Ascending aorta (tissue), 2 donors: ENCODE measurements at regions not wholly inside any gene's neighbourhood (a gene's known extent, or its start where the extent isn't known, plus 50 kb on each side); places are given as distances from the start of the nearest gene placed in this dataset.

Source experiments
- DNase-seq, 2 donors: peaks; one replicate each; pipeline ENCODE4 v3.0.0-alpha.2; 2019; ENCODE audit warnings: low spot score in 2 of 2
- H3K27ac ChIP-seq, 2 donors: fragments of 200-600 bp; sonication (generic); one replicate each; pipeline ENCODE4 v1.5.1; 2016 to 2017; ENCODE audit warnings: mild to moderate bottlenecking in 1 of 2
- H3K27me3 ChIP-seq: fragments of 200-600 bp; sonication (generic); one replicate; pipeline ENCODE4 v1.5.1; 2017
- H3K36me3 ChIP-seq, 2 donors: fragments of 200-600 bp; sonication (generic); one replicate each; pipeline ENCODE4 v1.5.1; 2016
- H3K4me1 ChIP-seq, 2 donors: fragments of 200-600 bp; sonication (generic); one replicate each; pipeline ENCODE4 v1.5.1; 2016 to 2017; ENCODE audit warnings: mild to moderate bottlenecking in 1 of 2
- H3K4me3 ChIP-seq, 2 donors: fragments of 200-600 bp; sonication (generic); one replicate each; pipeline ENCODE4 v1.5.1; 2016 to 2017; ENCODE audit warnings: mild to moderate bottlenecking in 1 of 2
- H3K9me3 ChIP-seq, 2 donors: fragments of 200-600 bp; sonication (generic); one replicate each; pipeline ENCODE4 v1.5.1; 2016
- intact Hi-C: fragments of 100-400 bp; cut with DNase I; formaldehyde crosslinking; loops from one replicate; pipeline ENCODE4 v1.15.1; 2023
- TF ChIP-seq, protein P1 (sequence below), 3 experiments: fragments of 200-600 bp in 2 of 3; fragments of 450-650 bp in 1 of 3; sonication (generic) in 2 of 3; IDR thresholded peaks; one replicate each; pipeline ENCODE4 v1.5.1; 2016 to 2019; ENCODE audit warnings: antibody characterized with exemption in 3 of 3, mild to moderate bottlenecking in 1 of 3, moderate library complexity in 1 of 3

GRCh38 chr13:67986234-67986633, 756.1 kb upstream of the PCDH9 start:
- intact Hi-C loops: no loop called here

DNA sequence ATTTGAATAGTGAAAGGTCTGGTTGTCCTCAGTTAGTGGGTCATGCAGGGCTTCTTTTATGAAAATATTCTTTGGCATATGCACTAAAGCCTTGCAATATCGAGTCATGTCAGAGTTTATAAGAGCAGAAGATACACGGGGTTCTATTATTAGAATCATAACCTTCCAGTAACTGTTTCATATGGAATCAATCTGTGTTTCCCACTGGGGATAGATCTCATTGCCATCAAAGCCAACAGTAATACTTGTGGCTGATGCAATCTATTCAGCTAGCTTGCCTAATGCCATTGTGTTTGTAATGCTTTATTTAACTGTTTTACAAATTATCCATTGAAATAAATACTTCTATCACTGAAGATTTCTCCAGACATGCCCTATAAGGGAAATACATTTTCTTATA, 746.9 kb upstream of the PCDH9 start:
- no peaks in the 10 kb centered on the region for H3K27me3 ChIP-seq
- TF ChIP-seq, protein P1, sequence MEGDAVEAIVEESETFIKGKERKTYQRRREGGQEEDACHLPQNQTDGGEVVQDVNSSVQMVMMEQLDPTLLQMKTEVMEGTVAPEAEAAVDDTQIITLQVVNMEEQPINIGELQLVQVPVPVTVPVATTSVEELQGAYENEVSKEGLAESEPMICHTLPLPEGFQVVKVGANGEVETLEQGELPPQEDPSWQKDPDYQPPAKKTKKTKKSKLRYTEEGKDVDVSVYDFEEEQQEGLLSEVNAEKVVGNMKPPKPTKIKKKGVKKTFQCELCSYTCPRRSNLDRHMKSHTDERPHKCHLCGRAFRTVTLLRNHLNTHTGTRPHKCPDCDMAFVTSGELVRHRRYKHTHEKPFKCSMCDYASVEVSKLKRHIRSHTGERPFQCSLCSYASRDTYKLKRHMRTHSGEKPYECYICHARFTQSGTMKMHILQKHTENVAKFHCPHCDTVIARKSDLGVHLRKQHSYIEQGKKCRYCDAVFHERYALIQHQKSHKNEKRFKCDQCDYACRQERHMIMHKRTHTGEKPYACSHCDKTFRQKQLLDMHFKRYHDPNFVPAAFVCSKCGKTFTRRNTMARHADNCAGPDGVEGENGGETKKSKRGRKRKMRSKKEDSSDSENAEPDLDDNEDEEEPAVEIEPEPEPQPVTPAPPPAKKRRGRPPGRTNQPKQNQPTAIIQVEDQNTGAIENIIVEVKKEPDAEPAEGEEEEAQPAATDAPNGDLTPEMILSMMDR (IDR thresholded peaks at IDR 0.05): no peak
- H3K4me1 ChIP-seq: no peaks in the 10 kb centered on the region
- no peaks in the 10 kb centered on the region for H3K36me3 ChIP-seq
- intact Hi-C loops: no loop called here
- no peak overlapping the region for H3K4me3 ChIP-seq
- no peak for DNase-seq
- no peaks in the 10 kb centered on the region for H3K9me3 ChIP-seq
- no peak overlapping the region for H3K27ac ChIP-seq

More at GRCh38 chr13:67986234-67986633, 756.1 kb upstream of the PCDH9 start:
- TF ChIP-seq, protein P1 (IDR thresholded peaks at IDR 0.05): no peak
- DNase-seq: no peak
- no peaks in the 10 kb centered on the region for H3K4me1 ChIP-seq
- H3K36me3 ChIP-seq: no peaks in the 10 kb centered on the region
- no peak overlapping the region for H3K4me3 ChIP-seq
- no peaks in the 10 kb centered on the region for H3K27me3 ChIP-seq
- H3K9me3 ChIP-seq: no peaks in the 10 kb centered on the region
- H3K27ac ChIP-seq: no peak overlapping the region

GRCh38 chr13:67971291-67971690, 741.2 kb upstream of the PCDH9 start:
- Histone ChIP-seq H3K9me3 (no peaks in the 10 kb centered on the region), H3K4me3 (no peak overlapping the region), H3K36me3 (no peaks in the 10 kb centered on the region), H3K27me3 (no peaks in the 10 kb centered on the region), H3K4me1 (no peaks in the 10 kb centered on the region), H3K27ac (no peak overlapping the region)
- DNase-seq: no peak
- TF ChIP-seq, protein P1 (IDR thresholded peaks at IDR 0.05): no peak
- intact Hi-C loops: no loop called here

DNA sequence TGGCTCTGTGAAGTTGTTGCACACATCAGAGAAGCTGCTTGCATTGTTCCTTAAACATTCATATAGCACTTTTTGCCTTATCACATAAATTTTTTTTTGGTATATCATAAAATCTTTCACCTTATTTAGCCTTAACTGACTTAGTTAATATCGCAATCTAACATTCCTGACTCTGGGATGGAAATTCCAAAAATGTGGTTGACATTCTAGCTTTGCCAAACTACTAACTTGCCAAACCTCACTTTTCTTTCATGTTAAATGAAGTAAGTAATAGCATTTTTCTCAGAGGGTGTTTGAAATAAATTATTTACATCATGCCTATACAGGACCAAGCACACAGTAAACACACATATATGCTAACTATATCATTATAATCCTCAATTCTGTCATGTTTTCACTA, 736.9 kb upstream of the PCDH9 start:
- Histone ChIP-seq H3K4me1 (no peaks in the 10 kb centered on the region), H3K4me3 (no peak overlapping the region), H3K36me3 (no peaks in the 10 kb centered on the region), H3K27me3 (no peaks in the 10 kb centered on the region), H3K27ac (no peak overlapping the region), H3K9me3 (no peaks in the 10 kb centered on the region)
- intact Hi-C loops: no loop called here
- TF ChIP-seq, protein P1 (IDR thresholded peaks at IDR 0.05): no peak
- no peak for DNase-seq

DNA sequence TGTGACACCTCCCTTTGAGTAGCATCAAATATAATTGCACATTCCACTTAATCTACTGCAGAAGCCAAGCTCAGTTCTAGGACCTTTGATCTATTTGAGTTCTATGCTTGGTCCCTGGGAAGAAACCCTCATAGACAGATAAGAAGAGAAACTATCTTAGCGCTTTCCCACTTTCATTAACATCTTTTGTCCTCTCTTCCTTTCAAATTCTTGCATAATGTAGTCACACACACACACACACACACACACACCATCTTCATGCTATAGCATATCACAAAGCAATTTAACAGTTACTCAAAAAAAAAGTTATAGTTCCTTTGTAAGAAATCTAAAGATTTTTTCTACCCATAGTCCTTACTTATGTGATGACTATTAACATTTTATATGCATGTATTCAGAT, 735.9 kb upstream of the PCDH9 start:
- intact Hi-C loops: no loop called here
- DNase-seq: no peak
- no peaks in the 10 kb centered on the region for H3K4me1 ChIP-seq
- H3K4me3 ChIP-seq: no peak overlapping the region
- no peaks in the 10 kb centered on the region for H3K9me3 ChIP-seq
- TF ChIP-seq, protein P1 (IDR thresholded peaks at IDR 0.05): no peak
- no peak overlapping the region for H3K27ac ChIP-seq
- H3K36me3 ChIP-seq: no peaks in the 10 kb centered on the region
- no peaks in the 10 kb centered on the region for H3K27me3 ChIP-seq

- H3K4me1 ChIP-seq: no peaks in the 10 kb centered on the region
- no peaks in the 10 kb centered on the region for H3K9me3 ChIP-seq
- TF ChIP-seq, protein P1 (IDR thresholded peaks at IDR 0.05): no peak
- no peaks in the 10 kb centered on the region for H3K36me3 ChIP-seq
- no peaks in the 10 kb centered on the region for H3K27me3 ChIP-seq
- H3K4me3 ChIP-seq: no peak overlapping the region
- no peak overlapping the region for H3K27ac ChIP-seq
- DNase-seq: no peak
- intact Hi-C loops: no loop called here
These were observed 734.9 kb upstream of the PCDH9 start for GRCh38 chr13:67964986-67965385.
